ENCODE measurements at regions not wholly inside any gene's neighbourhood (a gene's known extent, or its start where the extent isn't known, plus 50 kb on each side); places are given as distances from the start of the nearest gene placed in this dataset.

DNA sequence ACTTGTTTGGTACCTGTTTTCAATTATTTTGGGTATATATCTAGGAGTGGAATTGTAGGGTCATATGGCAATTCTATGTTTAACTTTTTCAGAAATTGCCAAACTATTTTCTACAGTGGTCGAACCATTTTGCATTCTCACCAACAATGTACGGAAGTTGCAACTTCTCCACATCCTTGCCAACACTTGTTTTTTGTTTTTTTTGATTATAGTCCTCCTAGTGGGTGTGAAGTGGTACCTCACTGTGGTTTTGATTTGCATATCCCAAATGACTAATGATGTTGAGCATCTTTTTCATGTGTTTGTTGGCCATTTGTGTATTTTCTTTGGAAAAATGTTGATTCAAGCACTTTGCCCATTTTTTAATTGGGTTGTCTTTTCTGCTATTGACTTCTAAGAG lies 122.1 kb downstream of the RPS24 start:
- intact Hi-C loops (cut with DNase I), result no loop called here
- no peak for DNase-seq

DNA sequence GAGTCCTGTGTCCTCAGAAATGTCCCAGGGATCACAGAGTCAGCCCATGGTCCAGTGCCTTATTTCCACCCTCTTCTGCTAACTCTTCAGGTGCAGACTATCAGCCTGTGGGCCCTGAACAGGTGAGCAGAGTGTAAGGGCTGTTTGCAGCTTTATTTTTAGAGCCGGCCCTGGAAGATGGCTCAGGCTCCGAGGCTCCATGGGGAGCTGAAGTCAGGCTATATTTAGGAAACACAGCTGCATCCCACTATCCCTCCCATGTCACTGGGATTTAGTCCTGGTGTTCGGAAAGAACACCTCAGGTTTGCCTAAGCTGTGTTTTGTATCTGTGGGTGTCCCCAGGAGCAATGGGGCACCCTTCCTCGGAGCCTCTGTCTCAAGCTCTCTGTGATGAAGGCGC lies 126.9 kb downstream of the RPS24 start:
- no peak for DNase-seq
- intact Hi-C loops (cut with DNase I), result no loop called here

DNA sequence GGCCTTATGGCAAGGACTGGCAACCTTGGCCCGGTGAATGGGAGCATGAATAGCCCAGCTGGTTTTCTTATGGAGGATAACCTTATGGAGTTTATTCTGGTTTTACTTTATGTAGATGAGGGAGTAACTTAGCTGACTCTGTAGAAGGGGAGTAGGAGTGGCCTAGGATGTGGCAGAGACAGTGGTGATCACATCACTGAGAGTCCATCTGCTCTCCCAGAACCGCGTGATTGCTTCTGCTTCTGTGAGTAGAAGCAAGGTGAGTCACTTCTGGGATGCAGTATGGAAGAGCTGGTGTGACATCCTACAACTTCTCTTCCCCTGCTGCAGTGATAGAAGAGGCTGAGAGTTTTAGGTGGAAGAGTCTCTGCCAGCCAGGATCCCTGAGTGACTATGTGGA lies 129.2 kb downstream of the RPS24 start:
- no peak for DNase-seq

DNA sequence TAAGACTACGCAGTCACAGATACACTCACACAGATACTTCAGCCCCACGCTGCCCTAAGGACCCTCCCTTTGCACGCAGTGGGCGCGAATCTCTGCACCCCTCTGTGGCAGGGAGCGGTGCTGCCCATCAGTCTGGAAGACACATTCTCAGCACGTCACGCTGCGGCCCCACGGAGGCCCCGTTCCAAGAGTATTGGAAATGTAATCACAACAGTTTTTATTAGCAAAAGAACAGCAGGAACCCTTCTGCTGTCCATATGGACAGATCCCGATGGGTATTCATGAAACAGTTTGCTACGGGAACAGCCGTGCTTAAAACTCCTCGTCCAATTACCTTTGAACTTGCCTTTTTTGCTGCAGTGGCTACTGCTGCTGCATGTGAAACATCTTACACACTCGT lies 131.0 kb downstream of the RPS24 start:
- DNase-seq, result peak in 2 of 10 donors; percentile 80 to 81
- intact Hi-C loops (cut with DNase I), result no loop called here

More for the DNA sequence above, 129.2 kb downstream of the RPS24 start:
- intact Hi-C loops (cut with DNase I), result no loop called here

DNA sequence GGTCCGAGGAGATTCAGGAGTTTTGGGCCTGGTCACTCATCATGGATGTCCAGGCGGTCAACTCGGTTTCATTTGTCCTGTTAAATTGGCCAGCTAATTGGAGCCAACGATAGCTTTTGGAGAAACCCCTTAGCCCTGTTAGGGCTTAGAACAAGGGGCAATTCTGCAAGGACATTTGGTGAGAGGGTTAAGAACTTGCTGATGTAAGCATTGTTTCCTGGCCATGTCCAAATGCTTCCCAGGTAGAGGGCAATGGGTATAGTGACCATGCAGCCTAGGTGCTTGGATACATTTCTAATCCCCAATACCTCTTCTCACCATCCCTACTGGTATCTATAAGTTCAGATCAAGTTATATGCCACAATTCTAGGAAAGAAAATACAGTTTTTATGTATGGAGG lies 131.5 kb downstream of the RPS24 start:
- no peak for DNase-seq
- intact Hi-C loops (cut with DNase I), result no loop called here

DNA sequence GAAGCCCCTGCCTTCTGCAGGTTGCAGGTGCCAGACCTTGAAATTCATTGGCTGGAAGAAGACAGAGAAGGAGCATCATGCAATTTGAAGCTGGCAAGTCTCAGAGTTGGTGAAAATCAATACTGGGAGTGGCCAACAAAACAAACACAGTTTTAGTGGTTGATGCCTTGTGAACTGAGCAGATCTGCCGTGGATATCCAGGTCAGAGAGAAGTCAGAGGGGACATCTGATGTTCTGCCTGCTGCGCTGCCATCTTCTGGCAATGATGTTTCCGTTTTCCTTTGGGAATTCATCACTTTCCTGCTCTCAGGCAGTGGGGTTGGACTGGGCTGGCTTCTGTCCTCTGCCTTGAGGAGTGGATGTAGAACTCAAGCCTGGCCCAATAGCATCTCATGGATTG lies 132.0 kb downstream of the RPS24 start:
- intact Hi-C loops (cut with DNase I), result no loop called here
- DNase-seq, result no peak

DNA sequence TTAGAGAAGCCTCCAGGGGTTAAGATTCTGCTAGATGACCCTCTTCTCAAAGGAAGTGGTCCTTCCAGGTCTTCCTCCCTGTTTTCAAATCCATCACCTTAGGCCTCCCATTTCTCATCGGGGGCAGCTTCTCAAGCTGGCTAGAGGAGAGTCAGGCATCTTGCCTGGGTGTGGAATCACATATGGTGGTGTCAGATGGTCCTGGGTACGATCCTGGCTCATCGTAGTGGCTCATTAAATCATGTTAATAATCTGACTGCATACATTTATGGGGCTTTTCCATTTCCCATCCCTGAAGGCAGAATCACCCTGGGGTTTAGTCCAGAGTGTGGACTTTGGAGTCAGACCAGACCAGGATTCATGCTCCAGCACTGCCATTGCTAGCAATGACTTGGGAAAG lies 132.6 kb downstream of the RPS24 start:
- DNase-seq, result no peak
- intact Hi-C loops (cut with DNase I), result no loop called here

DNA sequence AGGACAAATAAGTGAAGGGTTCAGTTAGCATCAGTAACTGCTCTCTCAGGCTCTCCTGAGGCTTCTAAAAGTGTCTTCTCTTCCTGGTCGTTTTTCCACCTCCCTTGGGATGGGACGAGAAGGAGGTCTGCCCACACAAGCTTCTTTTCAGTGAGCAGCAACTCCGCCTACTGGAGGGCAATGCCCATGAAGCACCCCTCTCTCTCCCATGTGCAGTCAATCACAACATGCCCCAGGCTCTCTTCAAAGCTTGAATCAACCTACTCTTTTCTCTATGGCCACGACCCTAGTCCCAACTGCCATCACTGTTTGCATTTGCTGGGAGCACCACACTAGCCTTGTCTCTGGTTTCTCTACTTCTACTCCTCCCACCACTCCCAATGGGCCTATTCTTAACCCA lies 135.6 kb downstream of the RPS24 start:
- no peak for DNase-seq

DNA sequence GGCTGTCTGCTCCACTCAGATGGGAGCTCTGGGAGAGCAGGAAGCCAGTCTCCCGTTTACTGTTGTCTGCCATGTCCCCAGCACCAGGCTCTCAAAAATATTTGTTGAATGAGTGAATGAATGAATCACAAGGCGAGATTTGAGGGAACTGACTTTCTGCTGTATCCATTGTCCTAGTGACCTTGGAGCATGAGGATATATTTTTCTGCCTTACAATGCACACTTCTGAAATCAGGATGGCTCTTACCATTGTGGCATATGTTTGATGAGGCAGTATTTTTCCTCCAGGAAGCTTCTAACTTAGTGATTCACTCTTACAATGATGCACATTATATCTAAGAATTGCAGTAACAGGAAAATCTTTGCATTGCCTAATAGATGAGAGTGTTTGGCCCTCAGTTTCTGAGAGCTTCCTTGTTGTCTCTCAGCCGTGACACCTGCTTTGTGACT lies 136.4 kb downstream of the RPS24 start:
- intact Hi-C loops (cut with DNase I), result no loop called here
- DNase-seq, result no peak

More for the DNA sequence above, 135.6 kb downstream of the RPS24 start:
- intact Hi-C loops (cut with DNase I), result no loop called here

DNA sequence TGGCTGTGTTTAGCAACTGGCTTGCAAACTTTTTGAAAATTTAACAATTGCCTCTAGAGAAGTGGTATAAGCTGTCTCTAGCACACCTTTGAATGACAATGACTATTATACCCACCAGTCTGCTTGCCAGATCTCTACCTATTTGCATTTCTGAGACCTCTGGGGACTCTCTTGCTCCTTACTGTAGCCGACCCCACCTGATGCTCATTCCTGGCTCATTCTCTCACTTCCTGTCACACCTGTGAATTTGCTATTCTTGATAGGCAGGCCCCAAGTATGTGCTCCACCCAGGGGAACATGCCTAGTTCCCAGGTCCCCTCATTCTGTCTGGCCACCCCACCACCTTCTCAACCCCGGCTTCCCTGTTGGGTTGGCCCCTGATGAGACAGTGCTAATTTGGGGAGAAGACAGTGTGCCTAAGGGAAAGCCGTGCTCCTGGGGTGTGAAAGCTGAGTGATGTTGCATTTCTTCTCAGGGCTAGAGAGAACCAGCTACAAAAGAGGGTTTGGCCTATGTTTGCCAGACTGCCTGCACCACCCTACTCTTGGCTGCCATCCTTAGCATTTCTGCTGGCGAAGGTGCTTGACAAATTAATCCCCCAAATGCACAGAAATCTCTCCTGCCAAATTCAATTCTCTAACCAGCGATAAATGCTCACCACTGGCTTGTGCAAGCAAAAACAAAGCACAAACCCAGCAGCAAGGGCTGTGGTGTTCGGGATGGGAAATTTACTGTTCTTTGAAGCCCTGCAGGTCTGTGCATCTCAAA lies 138.2 kb downstream of the RPS24 start:
- DNase-seq, result peak in 1 of 10 donors; percentile 62
- intact Hi-C loops (cut with DNase I), result no loop called here

DNA sequence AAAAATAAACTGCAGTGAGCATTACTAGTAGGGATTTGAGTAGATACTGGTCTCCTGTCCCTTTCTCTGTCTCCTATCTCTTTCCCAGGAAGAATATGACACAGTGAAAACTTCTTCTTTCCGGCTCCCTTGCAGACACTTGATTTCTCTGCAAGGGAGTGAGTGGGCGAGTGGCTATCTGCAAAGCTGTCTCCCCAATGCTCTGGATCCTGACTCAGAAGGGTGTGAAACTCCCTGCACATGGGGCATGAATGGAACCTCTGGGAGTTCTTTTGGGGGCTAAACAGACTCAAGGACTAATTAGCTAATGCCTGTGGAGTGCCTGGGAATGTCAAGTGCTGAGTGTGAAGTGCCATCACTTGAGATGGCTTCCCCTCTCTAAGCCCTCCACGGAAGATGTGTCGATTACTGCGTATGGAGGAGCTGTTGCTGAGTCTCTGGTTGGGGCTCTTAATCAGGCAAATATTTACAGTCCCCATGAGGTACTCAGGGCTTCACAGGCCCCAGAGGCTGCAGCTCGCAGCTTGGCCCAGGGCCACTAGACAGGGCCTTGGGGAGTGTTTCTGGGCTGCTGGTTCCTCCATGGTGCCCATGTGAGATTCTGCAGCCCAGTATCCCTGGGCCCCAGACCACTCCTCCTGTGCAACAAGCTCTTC lies 139.8 kb downstream of the RPS24 start:
- intact Hi-C loops (cut with DNase I), result no loop called here
- peak in 1 of 10 donors; percentile 63 for DNase-seq

DNA sequence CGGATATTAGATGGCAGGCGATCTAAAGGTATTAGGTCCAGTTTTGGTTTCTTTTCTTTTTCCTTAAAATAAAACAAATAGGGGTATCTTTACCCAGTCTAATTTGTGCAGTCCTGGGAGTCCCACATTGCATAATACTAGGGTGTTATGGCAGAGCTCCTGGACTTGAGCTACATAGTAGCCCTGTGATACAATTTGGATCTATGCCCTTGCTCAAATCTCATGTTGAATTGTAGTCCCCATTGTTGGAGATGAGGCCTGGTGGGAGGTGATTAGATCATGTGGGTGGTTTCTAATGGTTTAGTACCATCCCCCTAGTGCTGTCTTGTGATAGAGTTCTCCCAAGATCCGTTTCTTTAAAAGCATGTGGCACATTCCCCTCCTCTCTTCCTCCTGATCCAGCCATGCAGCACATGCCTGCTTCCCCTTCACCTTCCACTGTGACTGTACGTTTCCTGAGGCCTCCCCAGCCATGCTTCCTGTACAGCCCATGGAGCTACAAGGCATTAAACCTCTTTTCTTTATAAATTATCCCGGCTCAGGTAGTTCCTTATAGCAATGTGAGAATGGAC lies 141.9 kb downstream of the RPS24 start:
- intact Hi-C loops (cut with DNase I), result no loop called here
- no peak for DNase-seq

DNA sequence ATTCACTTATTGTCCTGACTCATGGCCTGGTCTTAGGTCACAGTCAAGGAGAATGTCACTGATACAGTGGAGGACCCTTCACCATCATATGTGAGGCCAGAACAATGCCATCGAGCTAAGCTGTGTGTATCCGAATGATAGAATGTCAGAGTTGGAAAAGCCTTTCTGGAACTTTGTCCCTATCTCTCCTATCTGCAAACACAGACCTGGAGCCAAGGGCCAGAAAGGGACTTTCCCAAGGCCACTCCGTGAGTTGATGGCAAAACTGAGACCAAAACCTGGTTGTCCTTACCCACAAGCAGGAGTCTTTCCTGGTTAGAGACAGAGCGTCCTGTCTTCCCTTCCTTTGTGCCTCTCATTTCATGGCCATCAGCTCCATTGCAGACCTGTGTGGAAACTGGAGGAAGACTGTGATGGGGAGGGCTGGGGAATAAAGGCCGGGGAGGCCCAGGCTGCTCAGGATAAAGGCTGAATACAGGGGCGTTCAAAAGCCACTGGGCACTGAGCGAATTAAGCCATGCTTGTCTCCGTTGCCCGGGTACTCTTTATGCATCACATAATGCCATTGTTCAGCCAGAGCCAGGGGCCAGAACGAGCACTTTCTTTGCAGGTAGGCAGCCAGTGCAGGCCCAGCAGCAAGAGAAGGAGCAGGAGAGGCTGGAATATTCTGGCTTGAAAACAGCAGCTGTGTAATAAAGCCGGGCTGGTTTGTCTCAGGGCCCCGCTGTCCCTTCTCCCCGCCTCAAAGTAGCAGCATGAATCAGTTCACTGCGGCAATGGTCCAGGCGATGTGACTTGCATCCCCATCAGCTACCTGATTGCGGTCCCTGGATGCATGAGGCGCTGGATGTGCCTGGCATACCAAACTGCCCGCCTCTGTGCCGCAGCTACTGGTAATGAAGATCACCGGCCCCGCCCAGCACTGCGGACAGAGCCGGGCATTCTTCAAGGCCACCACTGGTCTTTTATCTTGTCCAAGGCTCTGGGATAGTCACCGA lies 143.0 kb downstream of the RPS24 start:
- intact Hi-C loops (cut with DNase I), result no loop called here
- DNase-seq, result peak; percentile 78 to 97 (median 86)

DNA sequence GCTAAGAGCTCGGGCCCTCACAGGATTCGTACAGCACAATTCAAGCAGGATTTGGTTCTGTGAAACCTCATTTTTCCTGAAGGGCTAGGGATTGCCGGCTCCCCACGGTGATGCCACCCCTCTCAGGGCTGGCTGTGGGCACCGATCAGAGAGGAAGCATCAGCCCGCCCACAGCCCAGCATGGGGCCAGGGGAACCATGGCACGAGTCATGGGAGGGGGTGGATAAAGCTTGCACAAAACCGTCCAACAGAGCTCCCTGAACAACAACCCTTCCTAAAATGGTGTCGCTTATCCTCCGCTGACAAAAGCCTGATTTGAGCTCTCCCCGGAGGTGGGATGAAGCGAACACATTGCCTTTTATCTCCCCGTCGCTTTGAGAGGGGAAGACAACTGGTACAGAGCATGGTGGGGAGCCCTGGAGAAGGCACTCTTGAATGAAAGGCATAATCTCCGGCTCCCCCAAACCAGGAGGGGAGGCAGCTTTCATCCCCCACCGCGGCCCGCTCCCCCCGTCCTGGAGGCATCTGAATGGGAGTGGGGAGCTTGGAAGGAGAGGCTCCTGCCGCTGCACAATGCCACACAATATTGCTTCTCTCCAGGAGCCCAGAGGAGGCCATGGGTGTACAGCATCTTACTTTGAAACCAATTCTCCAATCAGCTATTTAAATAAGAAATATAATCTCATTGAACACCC lies 144.0 kb downstream of the RPS24 start:
- intact Hi-C loops (cut with DNase I), result no loop called here
- DNase-seq, result peak in 2 of 10 donors; percentile 21 to 67

DNA sequence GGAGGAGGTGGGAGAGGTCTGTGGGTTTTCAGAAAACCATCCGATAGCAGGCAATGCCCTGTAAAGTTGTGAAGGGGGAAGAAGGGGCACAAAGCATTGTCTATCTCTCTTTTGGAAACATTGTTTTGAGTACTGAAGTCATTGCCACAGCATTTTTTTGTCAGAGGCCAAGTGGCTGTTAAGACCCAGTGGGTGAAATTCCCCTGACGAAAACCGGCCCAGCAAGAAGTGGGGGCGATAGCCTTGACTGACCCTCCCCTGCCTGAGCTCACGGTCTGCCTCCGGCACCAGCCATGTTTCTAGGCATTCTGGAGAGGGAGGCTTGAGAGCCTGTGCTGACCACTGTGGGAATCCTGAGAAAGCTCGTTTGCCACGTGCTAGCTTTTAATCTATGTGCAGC lies 144.7 kb downstream of the RPS24 start:
- intact Hi-C loops (cut with DNase I), result no loop called here
- DNase-seq, result peak in 1 of 10 donors; percentile 57

DNA sequence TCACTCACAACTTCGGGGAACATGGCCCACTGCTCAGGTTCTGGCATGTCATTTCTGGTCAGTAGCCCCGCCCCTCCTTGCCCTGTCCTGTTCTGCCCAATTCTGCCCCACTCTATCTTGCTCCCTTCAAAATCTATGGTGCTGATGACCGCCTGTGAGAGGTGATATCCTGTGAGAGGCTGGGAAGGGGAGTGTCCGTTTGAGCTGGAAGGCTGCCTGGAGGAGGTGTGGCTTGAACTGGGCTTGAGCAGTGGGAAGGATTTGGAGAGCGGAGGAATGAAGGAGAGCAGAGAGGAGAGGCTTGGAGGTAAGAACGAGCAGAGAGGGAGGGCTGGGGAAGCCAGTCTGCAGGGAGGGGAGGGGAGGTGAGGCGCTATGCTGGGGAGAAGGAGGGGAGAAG lies 145.3 kb downstream of the RPS24 start:
- DNase-seq, result peak in 2 of 10 donors; percentile 19 to 71
- intact Hi-C loops (cut with DNase I), result no loop called here

DNA sequence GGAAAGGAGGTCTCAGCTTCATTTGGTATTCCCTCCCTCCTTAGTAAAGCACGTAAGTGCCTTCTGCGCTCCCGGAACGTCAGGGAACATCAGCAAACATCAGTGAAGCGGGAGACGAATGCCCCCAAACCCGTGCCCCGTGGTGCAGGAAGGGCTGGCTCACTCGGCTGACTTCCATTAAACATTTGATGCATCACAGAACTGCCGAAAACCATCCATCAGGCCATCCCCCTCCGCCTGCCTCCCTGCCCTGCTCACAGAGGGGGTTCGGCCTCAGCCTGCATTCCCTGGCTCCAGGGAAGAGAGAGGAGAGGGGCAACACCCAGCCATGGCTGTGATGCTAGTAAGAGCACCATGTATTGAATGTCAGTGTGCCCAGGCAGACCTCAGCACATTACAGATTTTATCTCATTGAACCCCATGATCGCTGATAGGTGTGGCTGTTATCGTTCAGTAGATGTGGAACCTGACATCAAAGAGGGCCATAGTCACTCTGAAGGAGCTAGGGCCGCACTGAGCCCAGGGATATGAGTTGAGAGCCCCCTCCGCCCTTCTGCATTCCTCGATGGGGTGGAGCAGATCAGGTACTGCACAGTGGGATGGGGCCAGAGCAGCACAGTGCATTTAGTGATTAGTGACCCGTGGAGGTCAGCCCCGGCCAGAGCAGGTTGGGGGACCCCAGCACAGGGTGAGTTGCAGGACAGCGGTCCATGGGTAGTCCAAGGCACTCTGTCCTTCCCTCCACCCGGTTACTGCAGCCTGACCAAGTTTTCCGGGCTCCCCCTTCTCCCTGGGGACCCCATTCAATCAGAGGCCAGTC lies 146.4 kb downstream of the RPS24 start:
- intact Hi-C loops (cut with DNase I), result no loop called here
- DNase-seq, result peak in 1 of 10 donors; percentile 59

DNA sequence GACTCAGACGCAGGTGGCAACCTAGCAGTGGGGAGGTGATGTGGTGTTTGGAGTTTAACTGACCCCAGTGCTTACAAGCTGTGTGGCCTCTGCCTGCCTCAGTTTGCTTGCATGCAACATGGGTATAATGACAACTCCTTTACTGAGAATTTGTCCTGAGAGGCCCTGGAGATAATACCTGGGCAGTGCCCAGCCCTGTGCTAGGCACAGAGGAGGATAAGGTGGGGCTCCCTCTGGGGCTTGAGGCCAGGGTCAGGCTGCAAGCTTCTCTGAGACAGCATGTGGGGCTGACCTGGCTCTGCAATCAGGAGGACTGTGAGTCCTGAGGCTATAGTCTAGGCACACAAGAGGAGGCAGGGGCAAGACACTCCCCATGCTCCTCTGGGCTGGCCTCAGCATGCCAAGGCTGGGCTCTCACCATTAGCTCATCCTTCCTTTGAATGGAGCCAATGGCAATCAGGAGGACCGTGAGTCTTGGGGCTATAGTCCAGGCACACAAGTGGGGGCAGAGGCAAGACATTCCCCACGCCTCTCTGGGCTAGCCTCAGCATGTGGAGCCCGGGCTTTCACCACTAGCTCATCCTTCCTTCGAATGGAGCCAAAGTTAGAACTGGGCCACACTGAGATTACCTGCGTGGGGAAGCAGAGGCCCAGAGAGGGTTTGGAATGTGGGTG lies 147.9 kb downstream of the RPS24 start:
- intact Hi-C loops (cut with DNase I), result no loop called here
- peak in 1 of 10 donors; percentile 62 for DNase-seq
